ENCODE measurements at regions not wholly inside any gene's neighbourhood (a gene's known extent, or its start where the extent isn't known, plus 50 kb on each side); places are given as distances from the start of the nearest gene placed in this dataset.

GRCh38 chr18:38826247-38826646 is 1260.6 kb upstream of the CELF4 start:
- no peak for TF ChIP-seq POLR2A (IDR thresholded peaks at IDR 0.05)
- no peak for TF ChIP-seq CTCF (IDR thresholded peaks at IDR 0.05)
- TF ChIP-seq EP300 (IDR thresholded peaks at IDR 0.05): no peak

Measured in ovary (tissue), 3 donors.